Activated CD4-positive, alpha-beta T cell treated with anti-CD3 and anti-CD28 coated beads, Interleukin-2, amount 50 U/mL, for 24 hours (primary cell): ENCODE measurements at regions not wholly inside any gene's neighbourhood (a gene's known extent, or its start where the extent isn't known, plus 50 kb on each side); places are given as distances from the start of the nearest gene placed in this dataset.

Source experiments
- DNase-seq, 2 donors: peaks; one replicate each; pipeline ENCODE4 v3.0.0-alpha.2; 2020; ENCODE audit warnings: low read depth in 1 of 2, low spot score in 1 of 2

DNA sequence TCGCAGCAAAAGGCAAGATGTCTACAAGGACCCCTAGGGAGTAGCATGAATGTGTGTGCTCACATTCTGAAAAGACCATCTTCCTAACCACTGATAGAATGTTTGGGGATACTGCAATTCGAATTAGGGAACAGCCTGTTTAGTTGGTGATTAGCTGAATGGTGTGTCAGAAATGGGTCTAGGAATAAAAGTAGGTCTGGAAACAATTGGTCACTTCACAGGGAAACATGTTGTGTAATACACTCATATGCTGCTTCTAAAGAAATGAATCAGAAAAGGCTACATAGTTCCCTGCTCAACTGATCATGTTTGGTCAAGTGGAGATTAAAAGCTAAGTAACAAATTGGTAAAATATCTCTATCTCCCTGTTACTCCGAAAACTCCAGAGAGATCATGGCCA is 2362.4 kb upstream of the TENM3 start:
- no peak for DNase-seq

GRCh38 chr4:179894066-179894778 is 2349.0 kb upstream of the TENM3 start:
- DNase-seq = no peak

- DNase-seq = no peak
Measured at GRCh38 chr4:179919587-179919986, 2323.6 kb upstream of the TENM3 start.

DNA sequence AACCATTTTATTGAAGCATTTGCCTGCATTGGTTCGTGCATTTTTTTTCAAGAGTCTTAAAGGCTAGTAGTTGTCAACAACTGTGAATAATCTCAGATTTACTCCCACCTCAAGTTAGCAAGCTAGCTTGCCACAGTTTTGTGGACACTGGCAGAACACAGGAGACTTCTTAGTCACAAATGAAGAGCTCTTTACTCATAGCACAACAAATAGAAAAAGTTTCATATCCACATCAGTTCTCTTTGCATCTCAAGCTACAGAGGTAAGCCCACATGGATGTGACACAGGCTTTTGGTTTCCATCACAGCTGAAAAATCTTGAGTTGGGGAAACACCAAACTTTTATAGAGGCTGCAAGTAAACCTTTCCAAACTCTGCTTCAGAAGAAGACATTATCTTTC is 2315.7 kb upstream of the TENM3 start:
- no peak for DNase-seq

DNA sequence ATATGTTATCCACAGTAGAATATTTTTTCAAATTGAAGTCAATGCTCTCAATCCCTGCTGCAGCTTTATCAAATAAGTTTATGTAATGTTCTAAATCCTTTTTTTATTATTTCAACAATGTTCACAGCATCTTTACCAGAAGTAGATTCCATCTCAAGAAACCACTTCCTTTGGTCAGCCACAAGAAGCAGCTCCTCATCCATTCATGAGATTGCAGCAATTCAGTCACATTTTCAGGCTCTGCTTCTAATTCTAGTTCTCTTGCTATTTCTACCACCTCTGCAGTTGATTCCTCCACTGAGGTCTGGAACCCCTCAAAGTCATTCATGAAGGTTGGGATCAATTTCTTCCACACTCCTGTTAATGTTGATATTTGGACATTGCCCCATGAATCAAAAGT is 2301.3 kb upstream of the TENM3 start:
- DNase-seq = no peak

GRCh38 chr4:179976777-179977176 is 2266.4 kb upstream of the TENM3 start:
- no peak for DNase-seq

DNA sequence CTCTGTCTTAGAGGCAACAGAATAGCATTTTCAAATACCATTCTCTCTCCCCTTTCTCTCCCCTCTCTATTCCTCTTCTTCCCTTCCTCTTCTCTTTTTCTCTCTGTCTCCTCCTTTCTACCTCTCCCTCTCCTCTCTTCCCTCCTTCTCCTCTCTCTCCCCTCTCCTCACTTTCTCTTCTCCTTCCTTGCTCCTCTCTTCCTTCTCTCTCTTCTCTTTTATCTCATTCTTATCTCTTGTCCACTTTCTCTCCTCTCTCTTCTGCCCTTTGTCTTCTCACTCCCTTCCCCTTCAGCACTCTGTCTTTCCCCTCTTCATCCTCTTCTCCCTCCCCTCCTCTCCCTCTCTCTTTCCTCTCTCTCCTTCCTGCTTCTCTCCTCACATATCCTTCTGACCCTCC is 2265.8 kb upstream of the TENM3 start:
- no peak for DNase-seq

DNA sequence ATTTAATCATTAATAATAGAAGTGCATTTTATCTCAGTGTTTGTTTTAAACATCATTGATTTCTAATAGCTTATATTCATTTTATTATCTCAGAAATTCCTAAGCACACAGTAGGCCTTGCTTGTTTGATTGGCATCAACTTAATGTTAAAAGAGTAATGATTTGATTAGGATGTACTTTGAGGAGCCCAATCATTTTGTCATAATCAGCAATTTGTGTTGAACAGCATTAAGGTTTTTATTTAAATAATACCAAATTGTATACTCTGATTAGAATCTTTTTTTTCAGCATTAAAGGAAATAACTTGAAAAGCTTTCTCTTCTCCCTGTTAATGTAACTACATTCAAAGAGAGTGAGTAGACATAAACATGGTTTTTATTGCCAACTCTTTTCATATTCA is 2262.0 kb upstream of the TENM3 start:
- no peak for DNase-seq

DNA sequence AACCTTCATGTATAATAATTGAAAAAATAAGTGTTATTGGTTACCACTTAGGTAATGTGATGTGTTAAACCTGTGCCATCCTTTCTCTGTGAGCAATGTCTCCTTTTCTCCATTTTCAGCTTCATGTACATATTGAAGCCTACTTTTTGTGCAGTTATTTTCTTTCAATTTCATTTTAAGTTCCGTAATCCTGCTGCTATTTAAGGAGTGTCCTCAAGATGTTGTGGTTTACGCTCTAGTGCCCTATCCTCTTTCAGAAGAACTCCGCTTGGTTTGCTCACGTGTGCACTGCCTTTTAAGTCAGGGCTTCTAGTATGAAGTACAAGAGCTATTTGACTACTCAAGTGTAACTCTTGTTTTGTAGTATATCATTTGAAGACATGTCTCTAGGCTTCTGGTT is 2253.2 kb upstream of the TENM3 start:
- DNase-seq = no peak

DNA sequence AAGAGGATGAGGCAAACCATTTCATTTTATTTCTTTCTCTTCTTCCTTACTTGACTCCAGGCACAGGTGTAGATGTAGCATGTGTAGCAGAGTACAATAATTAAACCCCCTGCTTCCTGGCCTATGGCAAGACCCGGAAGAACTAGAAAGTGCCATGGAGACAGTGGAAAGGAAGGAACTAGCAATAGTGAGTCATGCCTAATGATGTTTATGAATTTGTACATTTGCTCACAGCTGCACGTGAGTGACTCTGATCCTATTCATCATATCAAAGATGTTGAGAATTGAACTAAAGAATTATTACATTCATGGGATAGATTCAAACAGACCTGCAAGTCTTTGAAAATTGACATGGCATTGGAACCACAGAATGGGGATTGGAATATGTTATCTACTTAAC is 2233.9 kb upstream of the TENM3 start:
- no peak for DNase-seq

- DNase-seq = no peak
Measured at GRCh38 chr4:180028682-180029081, 2214.5 kb upstream of the TENM3 start.

GRCh38 chr4:180031330-180031729 is 2211.9 kb upstream of the TENM3 start:
- no peak for DNase-seq

DNA sequence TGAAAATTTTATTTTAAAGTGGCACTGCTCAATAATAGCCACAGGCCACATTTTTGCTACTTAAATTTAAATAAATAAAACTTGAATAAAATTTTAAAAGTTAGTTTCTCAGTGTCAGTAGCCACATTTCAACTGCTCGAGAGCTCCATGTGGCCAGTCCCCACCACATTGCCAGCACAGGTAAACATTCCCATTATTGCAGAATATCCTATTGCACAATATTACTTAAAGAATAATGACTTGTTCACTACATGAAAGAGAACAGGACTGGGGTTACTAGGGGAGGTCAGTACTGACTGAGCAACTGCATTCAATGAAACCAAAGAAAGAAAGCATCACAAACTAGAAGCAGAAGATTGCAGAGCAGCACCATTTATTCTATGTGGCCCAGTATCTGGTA is 2201.6 kb upstream of the TENM3 start:
- no peak for DNase-seq

DNA sequence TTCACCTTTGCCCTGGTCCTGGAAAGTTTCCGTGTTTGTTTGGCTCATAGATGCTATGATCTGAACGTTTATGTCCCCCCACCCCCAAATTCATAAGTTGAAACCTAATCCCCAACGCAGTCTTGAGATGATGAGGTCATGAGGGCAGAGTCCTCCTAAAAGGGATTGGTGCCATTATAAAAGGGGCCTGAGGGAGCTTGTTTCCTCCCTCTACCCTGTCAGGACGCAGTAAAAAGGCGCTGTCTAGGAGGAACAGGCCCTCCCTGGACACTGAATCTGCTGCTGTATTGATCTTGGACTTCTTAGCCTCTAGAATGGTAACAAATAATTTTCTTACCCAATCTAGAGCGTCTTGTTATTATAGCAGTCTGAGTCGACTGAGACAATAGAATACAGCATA is 2190.6 kb upstream of the TENM3 start:
- DNase-seq = no peak

DNA sequence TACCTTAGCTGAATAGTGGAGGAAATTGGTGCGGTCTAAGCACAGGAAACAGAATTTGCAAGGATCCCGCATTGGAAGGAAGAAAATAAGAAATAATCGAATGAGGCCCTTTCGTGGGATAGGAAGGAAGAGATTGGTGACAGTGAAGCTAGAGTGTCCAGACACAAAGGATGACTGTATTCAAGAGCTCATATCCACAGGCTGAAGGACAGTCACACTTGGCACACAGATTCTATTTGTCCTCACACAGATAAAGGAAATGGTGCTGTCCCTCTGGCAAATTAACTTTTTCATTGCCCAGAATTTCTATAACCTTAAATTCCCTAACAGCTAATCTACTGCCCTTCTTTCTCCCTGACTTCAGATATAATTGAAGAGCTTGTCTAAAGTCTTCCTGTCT is 2188.9 kb upstream of the TENM3 start:
- DNase-seq = no peak

DNA sequence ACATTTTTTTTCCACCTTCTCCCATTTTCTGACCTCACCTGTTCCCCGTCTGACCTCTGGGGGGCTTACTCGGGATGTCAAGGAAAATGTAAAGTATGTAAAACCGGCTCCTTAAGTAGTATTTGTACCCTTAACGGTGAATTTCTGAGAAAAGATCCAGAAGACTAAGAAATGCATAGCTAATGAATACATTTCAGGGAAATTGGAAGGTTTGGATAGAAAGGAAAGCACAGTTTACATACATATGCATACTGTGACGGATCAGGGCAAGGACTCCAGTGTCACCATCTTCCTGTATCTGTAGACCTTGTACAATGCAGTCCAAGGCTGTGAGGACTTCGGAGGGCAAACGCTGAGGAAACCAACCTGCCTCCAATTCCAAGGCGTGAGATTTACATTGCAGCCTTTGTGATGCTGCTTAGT is 2185.9 kb upstream of the TENM3 start:
- DNase-seq = no peak

DNA sequence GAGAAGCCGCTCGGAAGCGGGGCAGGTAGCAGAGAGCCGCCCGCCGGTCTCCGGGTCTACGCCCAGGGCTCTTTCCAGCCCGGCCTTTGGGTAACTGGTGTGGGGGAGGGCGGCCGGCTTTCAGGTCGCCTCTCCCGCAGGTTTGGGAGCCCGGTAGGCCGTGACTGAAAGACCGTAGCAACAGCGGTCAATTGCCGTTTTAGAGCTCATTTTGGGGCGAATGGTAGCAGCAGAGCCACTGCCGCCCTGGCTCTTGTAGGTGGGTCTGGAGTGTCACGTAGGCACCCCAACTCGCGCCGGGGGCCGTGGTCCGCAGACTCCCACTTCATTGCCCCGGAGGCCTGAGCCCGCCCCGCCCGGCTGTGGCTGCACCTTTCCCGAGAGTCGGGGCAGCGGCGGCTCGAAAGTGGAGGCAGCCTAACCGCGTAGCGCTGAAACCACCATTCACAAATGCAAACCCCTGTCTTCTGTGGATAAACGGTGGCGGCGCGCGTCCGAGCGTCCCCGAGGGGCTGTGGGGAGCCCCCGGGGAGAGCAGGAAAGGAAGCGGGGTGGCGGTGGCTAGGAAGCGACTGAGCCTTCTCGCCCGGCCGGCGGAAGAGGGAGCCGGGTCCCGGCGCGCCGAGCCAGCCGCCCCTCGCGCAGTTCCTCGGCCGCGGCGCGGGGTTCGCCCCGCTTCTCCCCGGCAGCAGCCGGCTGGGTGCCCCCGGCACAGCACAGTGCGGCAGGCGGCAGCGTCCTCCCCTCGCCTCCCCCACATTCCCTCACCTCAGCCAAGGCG is 2185.1 kb upstream of the TENM3 start:
- DNase-seq = no peak

GRCh38 chr4:180058691-180059215 is 2184.4 kb upstream of the TENM3 start:
- no peak for DNase-seq

GRCh38 chr4:180059216-180059881 is 2183.9 kb upstream of the TENM3 start:
- DNase-seq = no peak

- DNase-seq = no peak
Measured at GRCh38 chr4:180060159-180060889, 2182.9 kb upstream of the TENM3 start.

DNA sequence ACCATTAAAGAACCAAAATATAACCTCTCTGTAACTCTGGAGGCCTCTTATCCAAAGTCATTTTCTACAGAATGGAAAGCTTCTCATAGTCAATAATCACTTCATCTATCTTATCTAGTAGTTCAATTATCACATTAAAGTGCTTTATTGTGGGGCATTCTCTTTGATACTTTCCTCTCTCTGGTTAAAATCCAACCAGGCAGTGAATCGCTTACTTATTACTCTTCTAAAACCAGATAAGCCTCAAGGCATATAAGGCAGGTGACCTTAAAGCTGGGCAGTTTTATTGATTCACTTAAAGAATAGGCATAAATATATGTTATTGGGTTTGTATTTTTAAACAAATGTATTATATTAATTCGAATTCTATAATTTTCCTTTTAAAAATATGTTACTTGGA is 2162.1 kb upstream of the TENM3 start:
- DNase-seq = no peak
